Activated CD8-positive, alpha-beta memory T cell treated with anti-CD3 and anti-CD28 coated beads for 24 hours (primary cell): ENCODE measurements at regions not wholly inside any gene's neighbourhood (a gene's known extent, or its start where the extent isn't known, plus 50 kb on each side); places are given as distances from the start of the nearest gene placed in this dataset.
"Not testable (repeated sequence)": the region's sequence is repeated elsewhere in the genome, so short reads cannot be mapped to it uniquely, and the experiment has no call there.

Experiments
- DNase-seq: peaks from one replicate; pipeline ENCODE4 v3.0.0-alpha.2; 2020

- no peak for DNase-seq
Observed at GRCh38 chr1:208475449-208475848, 231.3 kb upstream of the PLXNA2 start.

- no peak for DNase-seq
Observed at GRCh38 chr1:208475951-208476845, 232.0 kb upstream of the PLXNA2 start.

- no peak for DNase-seq
Observed at GRCh38 chr1:208476846-208477170, 232.6 kb upstream of the PLXNA2 start.

GRCh38 chr1:208479435-208479834, 235.3 kb upstream of the PLXNA2 start:
- no peak for DNase-seq

- no peak for DNase-seq
Observed at GRCh38 chr1:208485512-208485911, 241.3 kb upstream of the PLXNA2 start.

GRCh38 chr1:208486677-208487076, 242.5 kb upstream of the PLXNA2 start:
- no peak for DNase-seq

GRCh38 chr1:208488432-208488831, 244.2 kb upstream of the PLXNA2 start:
- DNase-seq, result not testable (repeated sequence)

GRCh38 chr1:208496467-208497371, 252.5 kb upstream of the PLXNA2 start:
- no peak for DNase-seq

GRCh38 chr1:208497866-208498541, 253.8 kb upstream of the PLXNA2 start:
- DNase-seq, result no peak

- no peak for DNase-seq
Observed at GRCh38 chr1:208499026-208499425, 254.8 kb upstream of the PLXNA2 start.

GRCh38 chr1:208499601-208500000, 255.4 kb upstream of the PLXNA2 start:
- DNase-seq, result no peak

GRCh38 chr1:208500375-208500774, 256.2 kb upstream of the PLXNA2 start:
- DNase-seq, result no peak

GRCh38 chr1:208501542-208501941, 257.4 kb upstream of the PLXNA2 start:
- DNase-seq, result no peak

GRCh38 chr1:208503787-208504186, 259.6 kb upstream of the PLXNA2 start:
- DNase-seq, result no peak

- DNase-seq, result no peak
Observed at GRCh38 chr1:208506812-208507211, 262.6 kb upstream of the PLXNA2 start.

- no peak for DNase-seq
Observed at GRCh38 chr1:208509072-208509471, 264.9 kb upstream of the PLXNA2 start.

- no peak for DNase-seq
Observed at GRCh38 chr1:208510192-208510952, 266.2 kb upstream of the PLXNA2 start.

- no peak for DNase-seq
Observed at GRCh38 chr1:208511242-208511860, 267.2 kb upstream of the PLXNA2 start.

GRCh38 chr1:208513799-208514198, 269.6 kb upstream of the PLXNA2 start:
- no peak for DNase-seq

- no peak for DNase-seq
Observed at GRCh38 chr1:208515129-208515528, 270.9 kb upstream of the PLXNA2 start.

- DNase-seq, result no peak
Observed at GRCh38 chr1:208516780-208517179, 272.6 kb upstream of the PLXNA2 start.
